IMR-90 (cell line): ENCODE measurements at regions not wholly inside any gene's neighbourhood (a gene's known extent, or its start where the extent isn't known, plus 50 kb on each side); places are given as distances from the start of the nearest gene placed in this dataset.

Experiments
- ATAC-seq: fragments of 200-7000 bp; cut with Tn5 transposase; 2 replicates; pipeline ENCODE4 v1.9.1; 2020; ENCODE audit warnings: low read depth, mild to moderate bottlenecking, moderate library complexity
- BruUV-seq: library from RNA; stranded (reverse); fragments of 400-500 nt; replicated peaks from 2 replicates; lab custom pipeline; 2021; lab: Mats Ljungman, UMichigan
- CTCF ChIA-PET: fragments of 300-600 bp; formaldehyde crosslinking; extraction: SDS; loops from one replicate; lab custom pipeline; 2021; ENCODE audit warnings: antibody characterized with exemption; lab: Yijun Ruan, JAX
- POLR2A ChIA-PET: fragments of 300-600 bp; sonication (Branson Sonifier 250); formaldehyde crosslinking; loops from one replicate; lab custom pipeline; 2022; ENCODE audit warnings: antibody characterized with exemption; ENCODE audit not compliant: unreplicated experiment; lab: Charles Lee
- DNase-seq: peaks from one replicate; pipeline ENCODE4 v3.0.0; 2013
- H2AFZ ChIP-seq: replicated peaks from 2 replicates; pipeline ENCODE3; 2013; ENCODE audit warnings: low read length, mild to moderate bottlenecking; ENCODE audit not compliant: poor library complexity
- H2AK5ac ChIP-seq: 2 replicates; pipeline ENCODE4 v1.6.1; 2013; ENCODE audit warnings: low read depth, low read length, inconsistent platforms
- H2AK9ac ChIP-seq: replicated peaks from 2 replicates; pipeline ENCODE3; 2013; ENCODE audit warnings: mild to moderate bottlenecking, low read depth, low read length, moderate library complexity; ENCODE audit not compliant: poor library complexity
- H2BK120ac ChIP-seq: 2 replicates; pipeline ENCODE4 v1.6.1; 2013; ENCODE audit warnings: low read depth, low read length, inconsistent platforms
- H2BK15ac ChIP-seq: 3 replicates; pipeline ENCODE4 v1.6.1; 2013; ENCODE audit warnings: low read depth, low read length, inconsistent platforms
- H2BK20ac ChIP-seq: 2 replicates; pipeline ENCODE4 v1.6.1; 2013; ENCODE audit warnings: low read depth, mild to moderate bottlenecking, inconsistent platforms, low read length, moderate library complexity
- H2BK5ac ChIP-seq: 2 replicates; pipeline ENCODE4 v1.6.1; 2013; ENCODE audit warnings: mild to moderate bottlenecking, low read depth, low read length, inconsistent platforms; ENCODE audit not compliant: poor library complexity, severe bottlenecking
- H3K14ac ChIP-seq: replicated peaks from 2 replicates; pipeline ENCODE4 v1.6.1; 2013; ENCODE audit warnings: low read depth, low read length, inconsistent platforms
- H3K18ac ChIP-seq: 2 replicates; pipeline ENCODE4 v1.6.1; 2013; ENCODE audit warnings: low read depth, low read length, control low read depth
- H3K23ac ChIP-seq: 2 replicates; pipeline ENCODE4 v1.6.1; 2013; ENCODE audit warnings: low read depth, low read length, inconsistent platforms
- H3K27ac ChIP-seq: 2 replicates; pipeline ENCODE4 v1.5.1; 2013; ENCODE audit warnings: mild to moderate bottlenecking, control low read depth, low read length; ENCODE audit not compliant: insufficient read depth
- H3K27me3 ChIP-seq: 2 replicates; pipeline ENCODE4 v1.6.1; 2013; ENCODE audit warnings: low read length; ENCODE audit not compliant: control insufficient read depth, insufficient read depth
- H3K36me3 ChIP-seq: 2 replicates; pipeline ENCODE4 v1.6.1; 2013; ENCODE audit warnings: low read length, mixed read lengths; ENCODE audit not compliant: control insufficient read depth, insufficient read depth
- H3K4ac ChIP-seq: 2 replicates; pipeline ENCODE4 v1.6.1; 2013; ENCODE audit warnings: low read depth, low read length, inconsistent platforms
- H3K4me1 ChIP-seq: 2 replicates; pipeline ENCODE4 v1.6.1; 2013; ENCODE audit warnings: low read length, mixed read lengths; ENCODE audit not compliant: control insufficient read depth, insufficient read depth
- H3K4me2 ChIP-seq: 2 replicates; pipeline ENCODE4 v1.6.1; 2013; ENCODE audit warnings: low read depth, mild to moderate bottlenecking, control low read depth, low read length, moderate library complexity
- H3K4me3 ChIP-seq: 2 replicates; pipeline ENCODE4 v1.5.1; 2013; ENCODE audit warnings: low read depth, mild to moderate bottlenecking, control low read depth, low read length, moderate library complexity; ENCODE audit not compliant: insufficient read depth
- H3K56ac ChIP-seq: 2 replicates; pipeline ENCODE4 v1.6.1; 2013; ENCODE audit warnings: low read length, inconsistent platforms; ENCODE audit not compliant: insufficient read depth; ENCODE audit errors: extremely low read depth
- H3K79me1 ChIP-seq, 2 experiments: 2 replicates each; pipeline ENCODE4 v1.6.1; 2013; ENCODE audit warnings: low read length in 2 of 2, inconsistent platforms in 1 of 2, low read depth in 1 of 2
- H3K9ac ChIP-seq: 2 replicates; pipeline ENCODE4 v1.6.1; 2013; ENCODE audit warnings: low read depth, low read length, control low read depth
- H3K9me1 ChIP-seq: 2 replicates; pipeline ENCODE4 v1.6.1; 2013; ENCODE audit warnings: low read length, inconsistent platforms; ENCODE audit not compliant: insufficient read depth
- H3K9me3 ChIP-seq: 2 replicates; pipeline ENCODE4 v1.6.1; 2013; ENCODE audit warnings: low read length; ENCODE audit not compliant: control insufficient read depth, insufficient read depth
- H4K20me1 ChIP-seq: 2 replicates; pipeline ENCODE4 v1.6.1; 2013; ENCODE audit warnings: low read length, inconsistent platforms; ENCODE audit not compliant: insufficient read depth
- H4K5ac ChIP-seq: 2 replicates; pipeline ENCODE4 v1.6.1; 2013; ENCODE audit warnings: mild to moderate bottlenecking, low read depth, low read length, control low read depth
- H4K8ac ChIP-seq, 2 experiments: 2 replicates each; pipeline ENCODE4 v1.6.1; 2013; ENCODE audit warnings: low read depth in 2 of 2, low read length in 2 of 2, control low read depth in 1 of 2, inconsistent platforms in 1 of 2
- H4K91ac ChIP-seq: 2 replicates; pipeline ENCODE4 v1.6.1; 2013; ENCODE audit warnings: low read depth, low read length, inconsistent platforms; ENCODE audit not compliant: insufficient read depth
- BHLHE40 ChIP-seq: fragments of 150-350 bp; IDR thresholded peaks from 2 replicates; pipeline ENCODE4 v1.6.1; 2016; ENCODE audit warnings: mild to moderate bottlenecking, low read depth, low read length
- CEBPB ChIP-seq: IDR thresholded peaks from 2 replicates; pipeline ENCODE4 v1.6.1; 2012; ENCODE audit warnings: low read depth, low read length, improper control_type of control experiment
- CHD1 ChIP-seq: IDR thresholded peaks from 2 replicates; pipeline ENCODE4 v1.6.1; 2012; ENCODE audit warnings: low read depth, low read length, improper control_type of control experiment
- CTCF ChIP-seq: conservative IDR thresholded peaks from 2 replicates; pipeline ENCODE4 v1.5.1; 2012; ENCODE audit warnings: mild to moderate bottlenecking, low read depth, low read length, improper control_type of control experiment
- ELK1 ChIP-seq: fragments of 150-350 bp; IDR thresholded peaks from 2 replicates; pipeline ENCODE4 v1.6.1; 2016; ENCODE audit warnings: low read depth, mild to moderate bottlenecking, low read length, moderate library complexity, borderline replicate concordance
- FOS ChIP-seq: fragments of 150-350 bp; IDR thresholded peaks from 2 replicates; pipeline ENCODE4 v1.6.1; 2016; ENCODE audit warnings: low read depth, low read length
- MAFK ChIP-seq: IDR thresholded peaks from 2 replicates; pipeline ENCODE4 v1.6.1; 2012; ENCODE audit warnings: low read depth, low read length, improper control_type of control experiment
- MAZ ChIP-seq: IDR thresholded peaks from 2 replicates; pipeline ENCODE4 v1.6.1; 2012; ENCODE audit warnings: low read depth, mild to moderate bottlenecking, low read length, improper control_type of control experiment, moderate library complexity, borderline replicate concordance
- MXI1 ChIP-seq: IDR thresholded peaks from 2 replicates; pipeline ENCODE4 v1.6.1; 2012; ENCODE audit warnings: low read depth, mild to moderate bottlenecking, low read length, moderate library complexity, borderline replicate concordance
- NFE2L2 ChIP-seq: fragments of 150-350 bp; IDR thresholded peaks from 2 replicates; pipeline ENCODE4 v1.6.1; 2016; ENCODE audit warnings: low read depth, mild to moderate bottlenecking, low read length
- POLR2A ChIP-seq: IDR thresholded peaks from 2 replicates; pipeline ENCODE4 v1.6.1; 2012; ENCODE audit warnings: mild to moderate bottlenecking, low read depth, low read length
- RAD21 ChIP-seq: IDR thresholded peaks from 2 replicates; pipeline ENCODE4 v1.6.1; 2012; ENCODE audit warnings: low read length, improper control_type of control experiment
- RCOR1 ChIP-seq: IDR thresholded peaks from 2 replicates; pipeline ENCODE4 v1.6.1; 2012; ENCODE audit warnings: mild to moderate bottlenecking, low read length, improper control_type of control experiment; ENCODE audit not compliant: insufficient replicate concordance
- RFX5 ChIP-seq: IDR thresholded peaks from 2 replicates; pipeline ENCODE4 v1.8.0; 2012; ENCODE audit warnings: low read depth, mild to moderate bottlenecking, low read length, moderate library complexity
- SMC3 ChIP-seq: fragments of 150-350 bp; IDR thresholded peaks from 2 replicates; pipeline ENCODE4 v1.6.1; 2016; ENCODE audit warnings: low read depth, mild to moderate bottlenecking, antibody characterized with exemption, low read length, moderate library complexity
- USF2 ChIP-seq: fragments of 150-350 bp; IDR thresholded peaks from 2 replicates; pipeline ENCODE4 v1.6.1; 2017; ENCODE audit warnings: mild to moderate bottlenecking, antibody characterized with exemption, low read length, low read depth
- WGBS, 2 experiments: methylation state at CpG; one replicate each; pipeline versions ENCODE4 v1.1.5 to v1.1.7; 2013; ENCODE audit warnings: missing lambda C conversion rate in 2 of 2; ENCODE audit not compliant: insufficient read length in 1 of 2; ENCODE audit errors: extremely low coverage in 2 of 2; 5-methylcytosine and 5-hydroxymethylcytosine counted together
- dilution Hi-C: fragments of 300-500 bp; cut with HindIII; formaldehyde crosslinking; loops from one replicate; pipeline ENCODE4 v1.14.3; 2018; ENCODE audit warnings: low sequenced_read_pairs; ENCODE audit not compliant: unreplicated experiment
- in situ Hi-C: fragments of 300-500 bp; cut with MboI; formaldehyde crosslinking; loops from 3 replicates; pipeline ENCODE4 v1.14.3; 2019; ENCODE audit warnings: low sequenced_read_pairs, inconsistent platforms, mixed read lengths
- intact Hi-C: fragments of 100-400 bp; cut with micrococcal nuclease; formaldehyde crosslinking; loops from 2 replicates; pipeline ENCODE4 v1.10.0; 2022

- Histone ChIP-seq H3K9ac (no peak overlapping the region), H3K56ac (no peak overlapping the region), H2AFZ (no peak overlapping the region), H3K9me1 (no peaks in the 10 kb centered on the region), H3K4me1 (no peaks in the 10 kb centered on the region), H3K9me3 (peaks cover 2% of the 10 kb centered on the region; the same call in 1 of the 2 replicates), H3K79me1 (no peaks in the 10 kb centered on the region), H3K23ac (no peak overlapping the region), H3K27me3 (no peaks in the 10 kb centered on the region), H3K4me3 (no peak overlapping the region), H4K5ac (no peak overlapping the region), H2BK15ac (no peak overlapping the region), H2BK5ac (no peak overlapping the region), H4K91ac (no peak overlapping the region), H4K20me1 (no peaks in the 10 kb centered on the region), H2AK5ac (no peak overlapping the region), H3K18ac (no peak overlapping the region), H3K4ac (no peak overlapping the region), H3K36me3 (no peaks in the 10 kb centered on the region), H4K8ac (no peak overlapping the region), H2BK120ac (no peak overlapping the region), H2BK20ac (no peak overlapping the region), H3K4me2 (no peak overlapping the region), H2AK9ac (no peak overlapping the region), H3K14ac (no peak overlapping the region), H3K27ac (no peak overlapping the region)
- no TSS peak for BruUV-seq
- no CpG with 5 or more reads among the region's 7 CpGs for WGBS, 2 experiments
- in situ Hi-C loops (no loop called here), intact Hi-C loops (no loop called here), dilution Hi-C loops (no loop called here)
- no peak for DNase-seq
- no peak for TF ChIP-seq USF2
- TF ChIP-seq RFX5, result no peak
- no peak for TF ChIP-seq NFE2L2
- no peak for TF ChIP-seq RCOR1
- TF ChIP-seq BHLHE40, result no peak
- no peak for TF ChIP-seq RAD21
- TF ChIP-seq FOS, result no peak
- no peak for TF ChIP-seq MAZ
- TF ChIP-seq ELK1, result no peak
- no peak for TF ChIP-seq POLR2A
- TF ChIP-seq CHD1, result no peak
- no peak for TF ChIP-seq CEBPB
- no peak for TF ChIP-seq CTCF
- no peak for TF ChIP-seq SMC3
- no peak for TF ChIP-seq MXI1
- no peak for TF ChIP-seq MAFK
- ChIA-PET CTCF (no interaction called here), POLR2A (no interaction called here)
- no peak for ATAC-seq
Observed at GRCh38 chr18:7367336-7367735, 136.4 kb downstream of the LRRC30 start.
